Suprapubic skin (tissue), 4 donors: ENCODE measurements at regions not wholly inside any gene's neighbourhood (a gene's known extent, or its start where the extent isn't known, plus 50 kb on each side); places are given as distances from the start of the nearest gene placed in this dataset.

Source experiments
- DNase-seq, 2 donors: peaks; one replicate each; pipeline ENCODE4 v3.0.0-alpha.2; 2019; ENCODE audit warnings: low spot score in 2 of 2
- H3K27ac ChIP-seq: fragments of 200-600 bp; sonication (generic); one replicate; pipeline ENCODE4 v1.5.1; 2019
- H3K27me3 ChIP-seq: fragments of 200-600 bp; sonication (generic); one replicate; pipeline ENCODE4 v1.5.1; 2019
- H3K36me3 ChIP-seq: fragments of 200-600 bp; sonication (generic); one replicate; pipeline ENCODE4 v1.5.1; 2019
- H3K4me1 ChIP-seq: fragments of 200-600 bp; sonication (generic); one replicate; pipeline ENCODE4 v1.5.1; 2019
- H3K4me3 ChIP-seq: fragments of 200-600 bp; sonication (generic); one replicate; pipeline ENCODE4 v1.5.1; 2019; ENCODE audit warnings: mild to moderate bottlenecking
- H3K9me3 ChIP-seq: fragments of 200-600 bp; sonication (generic); one replicate; pipeline ENCODE4 v1.5.1; 2019
- EP300 ChIP-seq: sonication (generic); formaldehyde crosslinking; IDR thresholded peaks from one replicate; pipeline ENCODE4 v1.6.1; 2017; ENCODE audit warnings: antibody characterized with exemption
- POLR2A ChIP-seq, 2 donors: fragments of 450-650 bp; IDR thresholded peaks; one replicate each; pipeline ENCODE4 v1.6.1; 2017; ENCODE audit warnings: antibody characterized with exemption in 2 of 2, mild to moderate bottlenecking in 2 of 2, moderate library complexity in 2 of 2
- POLR2AphosphoS5 ChIP-seq, 3 donors: sonication (generic); formaldehyde crosslinking; IDR thresholded peaks; one replicate each; pipeline ENCODE4 v1.6.1; 2017; ENCODE audit warnings: antibody characterized with exemption in 3 of 3
- WGBS: methylation state at CpG from one replicate; pipeline ENCODE4 v1.1.5; 2018; 5-methylcytosine and 5-hydroxymethylcytosine counted together
- TF ChIP-seq, protein P1 (sequence below), 2 donors: fragments of 200-600 bp in 1 of 2; fragments of 450-650 bp in 1 of 2; sonication (generic) in 1 of 2; IDR thresholded peaks; one replicate each; pipeline ENCODE4 v1.5.1; 2016 to 2019; ENCODE audit warnings: antibody characterized with exemption in 2 of 2, mild to moderate bottlenecking in 1 of 2, moderate library complexity in 1 of 2

DNA sequence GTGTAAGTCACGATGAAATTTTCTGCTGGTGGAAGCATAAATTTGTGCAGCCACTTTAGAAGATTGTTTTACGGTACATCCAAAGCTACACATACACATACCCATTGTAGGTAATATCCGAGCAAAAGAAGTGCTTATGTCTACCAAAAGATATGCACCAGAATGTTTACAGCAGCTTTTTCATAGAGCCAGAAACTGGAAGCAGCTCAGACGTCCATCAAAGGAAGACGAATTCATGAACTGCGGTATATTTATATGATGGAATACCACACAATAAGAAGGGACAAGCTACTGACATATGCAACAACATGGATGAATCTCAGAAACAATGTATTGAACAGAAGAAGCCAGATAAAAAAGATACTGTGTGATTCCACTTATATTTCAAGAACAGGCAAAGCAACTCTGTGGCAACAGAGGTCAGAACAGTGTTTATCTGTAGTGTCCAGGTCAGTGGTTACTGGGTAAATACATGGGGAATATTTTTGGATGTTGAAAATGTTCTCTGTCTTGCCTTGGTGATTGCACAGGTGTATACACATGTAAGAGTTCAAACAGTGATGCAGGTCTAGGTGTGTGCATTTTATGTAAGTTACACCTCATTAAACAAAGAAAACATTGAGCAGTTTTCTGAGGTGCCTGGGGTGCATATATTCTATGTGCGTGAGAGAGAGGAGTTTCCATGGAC is 51.9 kb upstream of the EXOC2 start:
- no peaks in the 10 kb centered on the region for H3K4me1 ChIP-seq
- no peak for DNase-seq
- no peaks in the 10 kb centered on the region for H3K27me3 ChIP-seq
- no peaks in the 10 kb centered on the region for H3K36me3 ChIP-seq
- WGBS, result 92% methylated on average over 7 of the region's 7 CpGs
- H3K4me3 ChIP-seq, result no peak overlapping the region
- no peaks in the 10 kb centered on the region for H3K9me3 ChIP-seq
- no peak overlapping the region for H3K27ac ChIP-seq
- TF ChIP-seq POLR2AphosphoS5 (IDR thresholded peaks at IDR 0.05), result no peak
- TF ChIP-seq, protein P1, sequence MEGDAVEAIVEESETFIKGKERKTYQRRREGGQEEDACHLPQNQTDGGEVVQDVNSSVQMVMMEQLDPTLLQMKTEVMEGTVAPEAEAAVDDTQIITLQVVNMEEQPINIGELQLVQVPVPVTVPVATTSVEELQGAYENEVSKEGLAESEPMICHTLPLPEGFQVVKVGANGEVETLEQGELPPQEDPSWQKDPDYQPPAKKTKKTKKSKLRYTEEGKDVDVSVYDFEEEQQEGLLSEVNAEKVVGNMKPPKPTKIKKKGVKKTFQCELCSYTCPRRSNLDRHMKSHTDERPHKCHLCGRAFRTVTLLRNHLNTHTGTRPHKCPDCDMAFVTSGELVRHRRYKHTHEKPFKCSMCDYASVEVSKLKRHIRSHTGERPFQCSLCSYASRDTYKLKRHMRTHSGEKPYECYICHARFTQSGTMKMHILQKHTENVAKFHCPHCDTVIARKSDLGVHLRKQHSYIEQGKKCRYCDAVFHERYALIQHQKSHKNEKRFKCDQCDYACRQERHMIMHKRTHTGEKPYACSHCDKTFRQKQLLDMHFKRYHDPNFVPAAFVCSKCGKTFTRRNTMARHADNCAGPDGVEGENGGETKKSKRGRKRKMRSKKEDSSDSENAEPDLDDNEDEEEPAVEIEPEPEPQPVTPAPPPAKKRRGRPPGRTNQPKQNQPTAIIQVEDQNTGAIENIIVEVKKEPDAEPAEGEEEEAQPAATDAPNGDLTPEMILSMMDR (IDR thresholded peaks at IDR 0.05), result no peak
- no peak for TF ChIP-seq EP300
- no peak for TF ChIP-seq POLR2A (IDR thresholded peaks at IDR 0.05)

DNA sequence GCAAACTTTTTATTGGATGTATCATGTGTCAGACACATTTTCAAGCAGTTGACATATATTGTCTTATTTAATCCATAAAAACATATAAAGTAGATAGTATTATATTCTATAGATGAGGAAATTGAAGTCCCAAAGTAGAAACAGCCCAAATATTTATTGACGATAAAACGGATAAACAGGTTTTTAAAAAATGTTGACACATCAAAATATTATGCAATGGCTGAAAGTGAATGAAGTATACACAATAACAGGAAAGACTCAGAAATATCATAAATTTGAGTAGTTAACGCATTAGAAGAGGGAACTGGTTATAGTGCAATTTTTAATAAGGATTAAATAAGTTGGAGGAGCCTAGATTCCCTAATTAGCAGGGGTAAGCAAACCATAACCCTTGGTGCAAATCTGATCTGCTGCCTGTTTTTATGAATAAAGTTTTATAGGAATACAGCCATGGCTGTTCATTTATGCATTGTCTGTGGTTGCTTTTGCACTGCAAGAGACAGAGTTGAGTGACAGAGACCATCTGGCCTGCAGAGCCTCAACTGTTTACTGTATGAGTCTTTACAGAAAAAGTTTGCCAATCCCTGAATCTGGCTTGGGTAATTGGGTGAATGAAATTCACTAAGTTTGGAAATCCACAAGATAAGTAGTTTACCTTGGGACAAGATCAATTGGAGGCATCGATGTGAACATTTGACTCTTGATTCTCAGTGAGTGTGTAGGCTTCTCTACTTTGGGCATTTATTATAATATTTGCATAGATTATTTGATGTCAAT is 50.6 kb upstream of the EXOC2 start:
- no peak for DNase-seq
- H3K27me3 ChIP-seq, result no peaks in the 10 kb centered on the region
- H3K4me1 ChIP-seq, result no peaks in the 10 kb centered on the region
- H3K27ac ChIP-seq, result no peak overlapping the region
- 79% methylated on average over 4 of the region's 4 CpGs for WGBS
- TF ChIP-seq EP300 (no peak), POLR2A (IDR thresholded peaks at IDR 0.05) (no peak)
- no peaks in the 10 kb centered on the region for H3K9me3 ChIP-seq
- H3K36me3 ChIP-seq, result no peaks in the 10 kb centered on the region
- H3K4me3 ChIP-seq, result no peak overlapping the region
